ENCODE measurements at regions not wholly inside any gene's neighbourhood (a gene's known extent, or its start where the extent isn't known, plus 50 kb on each side); places are given as distances from the start of the nearest gene placed in this dataset.

- TF ChIP-seq CREB5 (CRISPR knock-in tag; IDR thresholded peaks at IDR 0.05; ENCODE audit: low read depth), result no peak
- no peak for TF ChIP-seq ZFP30 (CRISPR knock-in tag; IDR thresholded peaks at IDR 0.05)
- no peak for TF ChIP-seq TSHZ2 (CRISPR knock-in tag; IDR thresholded peaks at IDR 0.05)
- TF ChIP-seq ISL1 (CRISPR knock-in tag; IDR thresholded peaks at IDR 0.05), result no peak
- no peak for TF ChIP-seq OSR1 (CRISPR knock-in tag; IDR thresholded peaks at IDR 0.05)
- no peak for TF ChIP-seq TCF4 (CRISPR knock-in tag; IDR thresholded peaks at IDR 0.05; ENCODE audit: borderline replicate concordance)
- TF ChIP-seq PATZ1 (CRISPR knock-in tag; IDR thresholded peaks at IDR 0.05; ENCODE audit: borderline replicate concordance), result no peak
- TF ChIP-seq POU6F1 (CRISPR knock-in tag; IDR thresholded peaks at IDR 0.05; ENCODE audit: borderline replicate concordance, low read depth), result no peak
- TF ChIP-seq CSDC2 (CRISPR knock-in tag; IDR thresholded peaks at IDR 0.05), result no peak
- TF ChIP-seq RARB (CRISPR knock-in tag; IDR thresholded peaks at IDR 0.05), result no peak
- no peak for TF ChIP-seq PPARA (CRISPR knock-in tag; IDR thresholded peaks at IDR 0.05; ENCODE audit: borderline replicate concordance)
- no peak for TF ChIP-seq CSRNP3 (CRISPR knock-in tag; IDR thresholded peaks at IDR 0.05)
- no peak for TF ChIP-seq BACH2 (CRISPR knock-in tag; IDR thresholded peaks at IDR 0.05; ENCODE audit: borderline replicate concordance)
- no peak for TF ChIP-seq ZFP3 (CRISPR knock-in tag; IDR thresholded peaks at IDR 0.05)
Measured at GRCh38 chr5:68084396-68084795, 131.2 kb upstream of the PIK3R1 start.

Data from SK-N-SH treated with all-trans-retinoic acid at 6 μM for 48 hours (cell line).